Superior temporal gyrus (tissue), 1 donor: ENCODE measurements at regions not wholly inside any gene's neighbourhood (a gene's known extent, or its start where the extent isn't known, plus 50 kb on each side); places are given as distances from the start of the nearest gene placed in this dataset.
"Not testable (repeated sequence)": the region's sequence is repeated elsewhere in the genome, so short reads cannot be mapped to it uniquely, and the experiment has no call there.

Experiments
- DNase-seq: peaks from one replicate; pipeline ENCODE4 v3.0.0-alpha.2; 2016; ENCODE audit errors: extremely low spot score

GRCh38 chrX:136975684-136976470 is 57.9 kb downstream of the GPR101 start:
- no peak for DNase-seq

GRCh38 chrX:136967966-136968365 is 65.8 kb downstream of the GPR101 start:
- no peak for DNase-seq

GRCh38 chrX:136963973-136964372 is 69.8 kb downstream of the GPR101 start:
- DNase-seq: no peak

- no peak for DNase-seq
Observed at GRCh38 chrX:136961594-136962135, 72.1 kb downstream of the GPR101 start.

- peak; percentile 41 for DNase-seq
Observed at GRCh38 chrX:136954930-136955329, 74.4 kb upstream of the RBMX start.

GRCh38 chrX:136953867-136954787 is 73.6 kb upstream of the RBMX start:
- DNase-seq: peak; percentile 60

GRCh38 chrX:136950211-136950610 is 69.7 kb upstream of the RBMX start:
- DNase-seq: no peak

GRCh38 chrX:136941396-136942337 is 61.1 kb upstream of the RBMX start:
- no peak for DNase-seq

- no peak for DNase-seq
Observed at GRCh38 chrX:136936183-136936549, 55.6 kb upstream of the RBMX start.

GRCh38 chrX:136935533-136936182 is 55.1 kb upstream of the RBMX start:
- not testable (repeated sequence) for DNase-seq

- DNase-seq: not testable (repeated sequence)
Observed at GRCh38 chrX:136934652-136935051, 54.1 kb upstream of the RBMX start.

GRCh38 chrX:136933611-136934145 is 53.2 kb upstream of the RBMX start:
- no peak for DNase-seq

- DNase-seq: no peak
Observed at GRCh38 chrX:136931661-136932060, 51.1 kb upstream of the RBMX start.
